ENCODE measurements at regions not wholly inside any gene's neighbourhood (a gene's known extent, or its start where the extent isn't known, plus 50 kb on each side); places are given as distances from the start of the nearest gene placed in this dataset.

DNA sequence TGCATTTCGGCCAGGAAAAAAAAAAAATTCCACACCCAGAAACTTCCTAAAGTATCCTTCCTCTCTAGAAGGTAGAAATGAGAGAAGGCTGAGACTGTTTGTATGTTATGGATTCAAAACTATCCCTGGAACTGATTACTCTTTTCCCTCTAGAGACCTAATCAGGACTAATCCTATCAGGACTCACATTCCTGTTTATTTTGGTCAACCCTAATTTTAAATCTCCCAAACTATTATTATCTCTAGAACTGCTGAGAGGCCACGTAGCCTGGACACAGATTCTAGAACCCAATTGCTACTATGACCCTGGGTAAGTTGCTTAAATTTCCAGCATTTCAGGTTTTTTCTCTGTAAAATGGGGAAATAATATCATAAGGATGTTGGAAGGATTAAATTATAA lies 346.8 kb upstream of the MEOX2 start:
- H3K27ac Mint-ChIP-seq, result no peak overlapping the region
- H3K4me3 Mint-ChIP-seq, result no peak overlapping the region

DNA sequence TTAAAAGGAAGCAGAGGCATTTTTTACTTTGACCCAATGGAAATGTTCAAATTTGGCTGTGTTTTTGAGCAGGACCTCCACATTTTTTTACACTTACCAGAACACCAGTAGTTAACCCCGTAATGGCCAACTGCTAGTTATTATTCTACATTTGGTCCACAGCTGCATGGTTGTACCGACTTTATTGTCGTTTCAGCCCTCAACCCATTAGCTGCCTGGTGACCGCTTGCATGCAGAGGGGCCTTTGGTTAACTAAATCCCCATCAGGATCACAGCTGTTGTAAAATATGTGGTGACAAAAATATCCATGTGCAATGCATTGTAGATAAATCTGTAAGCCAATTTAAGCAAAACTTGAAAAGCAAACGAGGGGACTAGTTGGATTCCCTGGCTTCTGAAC lies 342.2 kb upstream of the MEOX2 start:
- Mint-ChIP-seq H3K27ac (no peak overlapping the region), H3K27me3 (ENCODE audit: insufficient read depth) (no peaks in the 10 kb centered on the region), H3K9me3 (no peaks in the 10 kb centered on the region), H3K4me3 (no peak overlapping the region), H3K4me1 (ENCODE audit: low read depth) (no peaks in the 10 kb centered on the region), H3K36me3 (ENCODE audit: low read depth) (no peaks in the 10 kb centered on the region)
- intact Hi-C loops (cut with micrococcal nuclease), result no loop called here
- DNase-seq (ENCODE audit: low spot score), result no peak

More for the DNA sequence above, 346.8 kb upstream of the MEOX2 start:
- DNase-seq (ENCODE audit: low spot score), result no peak
- Mint-ChIP-seq H3K4me1 (ENCODE audit: low read depth) (no peaks in the 10 kb centered on the region), H3K27me3 (ENCODE audit: insufficient read depth) (no peaks in the 10 kb centered on the region), H3K36me3 (ENCODE audit: low read depth) (no peaks in the 10 kb centered on the region), H3K9me3 (no peaks in the 10 kb centered on the region)
- intact Hi-C loops (cut with micrococcal nuclease), result no loop called here

DNA sequence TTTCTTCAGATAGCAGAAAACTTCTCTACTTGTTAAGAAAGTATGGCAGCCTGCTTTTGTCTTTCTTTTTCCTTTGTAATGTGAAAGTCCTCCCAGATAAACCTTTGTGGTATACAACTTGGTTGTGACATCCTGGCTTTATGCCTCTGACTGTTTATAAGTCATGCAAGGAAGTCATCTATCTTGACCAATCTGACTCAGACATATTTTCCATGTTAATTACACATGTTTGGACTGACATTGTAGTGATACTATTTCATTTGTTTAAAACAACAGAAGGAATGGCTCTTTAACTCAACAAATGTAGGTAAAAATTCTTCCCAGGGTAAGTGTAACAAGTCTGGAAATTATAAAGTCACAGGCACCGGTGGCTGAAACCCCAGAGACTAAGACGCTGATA lies 341.6 kb upstream of the MEOX2 start:
- no peak for DNase-seq (ENCODE audit: low spot score)
- Mint-ChIP-seq H3K9me3 (no peaks in the 10 kb centered on the region), H3K4me1 (ENCODE audit: low read depth) (no peaks in the 10 kb centered on the region), H3K27ac (no peak overlapping the region), H3K27me3 (ENCODE audit: insufficient read depth) (no peaks in the 10 kb centered on the region), H3K36me3 (ENCODE audit: low read depth) (no peaks in the 10 kb centered on the region), H3K4me3 (no peak overlapping the region)
- intact Hi-C loops (cut with micrococcal nuclease), result no loop called here

DNA sequence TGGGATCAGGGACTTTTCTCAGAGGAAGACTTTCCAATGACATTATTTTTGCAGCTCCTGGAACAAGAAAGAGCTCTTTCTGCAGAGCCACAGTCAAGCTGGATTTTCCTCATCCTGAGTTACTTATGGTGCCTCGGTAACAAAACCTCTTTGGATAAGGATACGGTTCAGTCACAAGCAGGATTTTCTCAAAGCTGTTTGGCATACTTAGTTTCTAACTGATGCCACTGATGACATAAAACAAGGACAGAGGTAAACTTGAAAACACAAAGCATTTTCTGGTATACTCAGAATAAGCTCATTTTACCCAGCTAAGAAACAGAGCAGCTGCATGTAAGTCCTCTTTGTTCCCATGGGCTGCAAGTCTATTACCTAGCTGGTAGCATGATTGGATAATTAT lies 340.9 kb upstream of the MEOX2 start:
- intact Hi-C loops (cut with micrococcal nuclease), result no loop called here

DNA sequence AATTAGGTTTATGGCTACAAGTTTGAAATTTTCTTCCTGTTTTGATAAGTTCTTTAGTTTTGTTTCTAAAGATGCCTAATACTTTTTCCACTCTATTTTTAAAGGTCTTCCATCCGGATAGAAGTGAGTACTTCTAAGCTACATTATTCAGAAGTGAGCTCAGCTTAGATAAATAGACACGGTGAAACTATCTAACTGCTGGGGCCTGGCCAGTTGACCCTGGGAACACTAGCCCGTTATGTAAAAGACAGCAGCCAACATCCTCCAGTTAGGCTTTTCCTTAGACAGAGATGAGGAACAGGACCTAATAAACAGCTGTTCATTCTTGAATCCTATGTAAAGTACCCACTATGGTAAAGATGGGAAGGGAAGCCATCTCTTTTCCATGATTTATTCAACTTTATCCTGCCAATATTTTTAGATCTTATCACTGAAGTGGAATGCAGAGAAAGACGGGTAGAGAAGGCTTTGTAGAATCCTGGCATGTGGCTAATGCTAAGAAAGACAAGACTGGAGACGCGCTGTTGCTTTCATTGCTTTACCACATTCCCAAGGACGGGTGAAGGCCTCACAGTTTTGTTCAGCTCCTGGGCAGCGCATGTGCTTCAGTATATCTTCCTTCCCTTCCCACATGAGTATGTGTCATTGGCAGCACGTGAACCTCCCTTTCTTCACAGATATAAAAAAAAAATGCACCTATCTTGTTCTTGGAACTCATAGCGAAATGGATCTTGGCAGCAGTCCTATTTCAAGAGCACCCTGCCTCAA lies 340.0 kb upstream of the MEOX2 start:
- Mint-ChIP-seq H3K9me3 (no peaks in the 10 kb centered on the region), H3K4me1 (ENCODE audit: low read depth) (no peaks in the 10 kb centered on the region), H3K36me3 (ENCODE audit: low read depth) (no peaks in the 10 kb centered on the region), H3K27ac (no peak overlapping the region), H3K27me3 (ENCODE audit: insufficient read depth) (no peaks in the 10 kb centered on the region), H3K4me3 (no peak overlapping the region)
- DNase-seq (ENCODE audit: low spot score), result no peak
- intact Hi-C loops (cut with micrococcal nuclease), result no loop called here

More for the DNA sequence above, 340.9 kb upstream of the MEOX2 start:
- no peaks in the 10 kb centered on the region for H3K9me3 Mint-ChIP-seq
- no peaks in the 10 kb centered on the region for H3K27me3 Mint-ChIP-seq (ENCODE audit: insufficient read depth)
- no peak overlapping the region for H3K27ac Mint-ChIP-seq
- H3K4me1 Mint-ChIP-seq (ENCODE audit: low read depth), result no peaks in the 10 kb centered on the region
- no peak overlapping the region for H3K4me3 Mint-ChIP-seq
- no peak for DNase-seq (ENCODE audit: low spot score)
- H3K36me3 Mint-ChIP-seq (ENCODE audit: low read depth), result no peaks in the 10 kb centered on the region

DNA sequence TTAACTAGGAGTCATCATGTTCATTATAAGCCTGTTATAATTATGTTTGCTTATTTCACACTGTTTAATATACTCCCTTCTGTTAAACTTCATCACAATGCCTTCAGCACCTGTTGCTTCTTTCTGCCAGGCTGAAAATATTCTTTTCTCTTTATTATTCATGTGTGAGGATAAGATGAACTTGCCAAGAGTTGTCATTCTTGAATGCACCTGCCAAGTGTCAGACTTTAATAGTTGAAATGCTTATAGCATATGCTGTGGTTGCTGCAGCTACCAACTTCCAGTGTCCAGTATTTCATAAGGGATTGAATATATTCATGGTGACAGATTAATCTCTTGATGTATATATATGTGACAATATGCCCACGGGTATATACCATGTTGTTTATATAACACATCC lies 339.2 kb upstream of the MEOX2 start:
- intact Hi-C loops (cut with micrococcal nuclease), result no loop called here
- Mint-ChIP-seq H3K27ac (no peak overlapping the region), H3K27me3 (ENCODE audit: insufficient read depth) (no peaks in the 10 kb centered on the region), H3K36me3 (ENCODE audit: low read depth) (no peaks in the 10 kb centered on the region), H3K9me3 (no peaks in the 10 kb centered on the region), H3K4me3 (no peak overlapping the region), H3K4me1 (ENCODE audit: low read depth) (no peaks in the 10 kb centered on the region)
- no peak for DNase-seq (ENCODE audit: low spot score)

DNA sequence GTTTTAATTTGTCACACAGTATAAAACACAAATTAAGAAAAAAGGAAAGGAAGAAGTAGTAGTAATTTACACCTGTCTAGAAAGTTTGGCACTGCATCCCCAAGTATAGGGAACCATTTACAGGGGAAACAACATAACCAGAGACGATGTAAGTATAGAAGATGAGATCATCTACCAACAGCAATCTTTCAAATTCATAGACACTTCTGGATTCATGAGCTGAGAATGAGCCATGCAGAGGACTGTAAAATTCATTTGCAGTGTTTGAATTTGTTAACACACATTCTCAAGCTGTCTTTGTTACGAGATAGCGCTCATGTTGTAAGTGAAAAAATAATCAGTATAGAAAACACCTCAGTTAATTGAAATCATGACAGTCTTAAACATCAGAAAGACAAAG lies 337.0 kb upstream of the MEOX2 start:
- no peaks in the 10 kb centered on the region for H3K4me1 Mint-ChIP-seq (ENCODE audit: low read depth)
- H3K27me3 Mint-ChIP-seq (ENCODE audit: insufficient read depth), result no peaks in the 10 kb centered on the region

DNA sequence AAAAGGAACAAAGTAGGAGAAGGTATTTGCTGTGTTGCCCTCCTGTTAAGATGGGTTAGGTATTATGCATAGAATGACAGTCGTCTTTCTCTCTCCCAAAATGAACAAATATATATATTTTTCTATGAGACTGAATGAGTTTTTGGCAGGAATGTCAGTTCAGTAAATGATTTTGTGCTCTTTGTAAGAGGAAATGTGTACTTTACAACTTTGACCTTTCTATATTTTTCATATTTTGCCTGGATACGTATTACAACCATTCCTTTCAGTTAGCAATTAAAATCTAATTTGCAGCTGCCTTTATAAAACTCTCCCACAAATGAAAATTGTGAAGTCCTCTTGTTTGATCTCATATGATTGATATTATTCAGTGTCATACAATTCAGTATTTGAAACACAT lies 336.6 kb upstream of the MEOX2 start:
- no peak overlapping the region for H3K4me3 Mint-ChIP-seq
- intact Hi-C loops (cut with micrococcal nuclease), result no loop called here
- no peak for DNase-seq (ENCODE audit: low spot score)
- no peak overlapping the region for H3K27ac Mint-ChIP-seq
- H3K9me3 Mint-ChIP-seq, result no peaks in the 10 kb centered on the region
- no peaks in the 10 kb centered on the region for H3K4me1 Mint-ChIP-seq (ENCODE audit: low read depth)
- no peaks in the 10 kb centered on the region for H3K36me3 Mint-ChIP-seq (ENCODE audit: low read depth)
- H3K27me3 Mint-ChIP-seq (ENCODE audit: insufficient read depth), result no peaks in the 10 kb centered on the region

More for the DNA sequence above, 337.0 kb upstream of the MEOX2 start:
- no peaks in the 10 kb centered on the region for H3K9me3 Mint-ChIP-seq
- no peak overlapping the region for H3K27ac Mint-ChIP-seq
- H3K36me3 Mint-ChIP-seq (ENCODE audit: low read depth), result no peaks in the 10 kb centered on the region
- H3K4me3 Mint-ChIP-seq, result no peak overlapping the region
- intact Hi-C loops (cut with micrococcal nuclease), result no loop called here
- DNase-seq (ENCODE audit: low spot score), result no peak

DNA sequence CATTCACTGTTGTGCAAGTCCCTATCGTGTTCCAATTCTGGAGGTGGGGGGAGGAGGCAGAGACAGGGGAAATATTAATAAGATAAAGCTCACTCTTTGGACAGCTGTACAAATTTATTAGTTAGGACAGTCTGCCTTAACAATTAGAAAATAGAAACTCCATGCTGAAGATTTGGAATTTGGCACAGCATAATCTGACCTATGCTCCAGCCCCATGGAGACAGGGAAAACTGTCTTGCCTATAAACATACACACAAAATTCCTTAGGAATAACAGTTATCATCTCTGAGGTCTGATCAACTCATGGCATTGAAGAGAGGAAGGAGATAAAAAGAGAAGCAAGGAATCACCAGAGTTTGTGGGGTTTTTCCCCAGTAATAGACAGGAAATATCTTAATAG lies 335.4 kb upstream of the MEOX2 start:
- Mint-ChIP-seq H3K4me1 (ENCODE audit: low read depth) (no peaks in the 10 kb centered on the region), H3K9me3 (no peaks in the 10 kb centered on the region), H3K4me3 (no peak overlapping the region), H3K36me3 (ENCODE audit: low read depth) (no peaks in the 10 kb centered on the region), H3K27ac (no peak overlapping the region), H3K27me3 (ENCODE audit: insufficient read depth) (no peaks in the 10 kb centered on the region)
- intact Hi-C loops (cut with micrococcal nuclease), result no loop called here
- DNase-seq (ENCODE audit: low spot score), result no peak

DNA sequence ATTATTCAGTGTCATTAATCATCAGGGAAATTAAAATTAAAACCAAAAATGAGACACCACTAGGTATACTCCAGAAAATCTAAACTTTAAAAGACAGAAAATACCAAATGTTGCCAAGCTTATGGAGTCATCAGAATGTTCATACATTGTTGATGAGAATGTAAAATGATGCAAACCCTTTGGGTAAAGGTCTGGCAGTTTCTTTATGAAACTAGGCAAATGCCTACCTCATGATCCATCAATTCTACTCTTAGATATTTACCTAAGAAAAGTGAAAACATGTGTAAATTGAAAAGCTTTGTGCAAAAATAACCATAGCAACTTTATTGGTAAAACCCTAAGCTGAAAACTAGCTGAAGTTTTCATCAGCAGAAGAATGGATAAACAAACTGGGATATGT lies 329.5 kb upstream of the MEOX2 start:
- no peaks in the 10 kb centered on the region for H3K36me3 Mint-ChIP-seq (ENCODE audit: low read depth)
- intact Hi-C loops (cut with micrococcal nuclease), result no loop called here
- H3K4me3 Mint-ChIP-seq, result no peak overlapping the region

DNA sequence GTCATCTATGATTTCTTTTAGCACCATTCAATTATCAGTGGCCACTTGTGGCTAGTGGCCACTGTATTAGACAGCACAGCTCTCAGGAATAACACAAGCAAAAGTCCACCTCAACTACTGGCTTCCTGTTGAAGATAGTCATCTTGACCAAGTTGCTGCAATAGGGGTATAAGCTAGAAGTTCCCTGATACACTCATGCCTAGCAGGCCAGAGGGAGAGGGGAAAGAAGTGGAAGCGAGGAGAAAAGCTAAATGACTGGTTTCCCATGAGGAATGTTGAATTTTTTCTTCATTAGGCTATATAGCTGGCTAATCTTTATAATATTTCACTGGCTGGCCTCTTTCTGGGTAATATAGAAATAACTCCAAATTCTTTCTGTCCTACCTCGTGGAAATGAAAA lies 327.5 kb upstream of the MEOX2 start:
- intact Hi-C loops (cut with micrococcal nuclease), result no loop called here
- no peaks in the 10 kb centered on the region for H3K36me3 Mint-ChIP-seq (ENCODE audit: low read depth)
- no peak for DNase-seq (ENCODE audit: low spot score)
- H3K27ac Mint-ChIP-seq, result no peak overlapping the region
- H3K9me3 Mint-ChIP-seq, result no peaks in the 10 kb centered on the region
- no peak overlapping the region for H3K4me3 Mint-ChIP-seq
- no peaks in the 10 kb centered on the region for H3K4me1 Mint-ChIP-seq (ENCODE audit: low read depth)
- H3K27me3 Mint-ChIP-seq (ENCODE audit: insufficient read depth), result no peaks in the 10 kb centered on the region

More for the DNA sequence above, 329.5 kb upstream of the MEOX2 start:
- H3K27ac Mint-ChIP-seq, result no peak overlapping the region
- H3K27me3 Mint-ChIP-seq (ENCODE audit: insufficient read depth), result no peaks in the 10 kb centered on the region
- no peaks in the 10 kb centered on the region for H3K9me3 Mint-ChIP-seq
- DNase-seq (ENCODE audit: low spot score), result no peak
- no peaks in the 10 kb centered on the region for H3K4me1 Mint-ChIP-seq (ENCODE audit: low read depth)

DNA sequence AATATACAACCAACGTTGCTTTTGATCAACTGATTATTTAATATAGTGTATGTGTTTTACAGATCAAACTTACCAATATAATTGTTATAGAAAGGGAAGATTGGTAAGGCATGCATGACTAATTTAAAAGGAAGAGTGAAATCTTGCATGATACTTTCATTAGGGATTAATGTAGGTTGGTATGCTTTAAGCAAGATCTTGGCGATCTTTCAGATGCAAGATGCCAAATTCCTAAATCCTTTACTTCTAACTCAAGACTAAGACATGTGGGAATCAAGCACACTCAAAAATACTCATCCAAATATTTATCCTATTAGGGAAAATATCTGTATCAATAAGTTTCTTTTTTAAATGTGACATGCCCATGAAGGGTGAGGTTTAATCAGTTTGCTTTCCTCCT lies 321.4 kb upstream of the MEOX2 start:
- no peaks in the 10 kb centered on the region for H3K27me3 Mint-ChIP-seq (ENCODE audit: insufficient read depth)
- H3K36me3 Mint-ChIP-seq (ENCODE audit: low read depth), result no peaks in the 10 kb centered on the region
- no peak for DNase-seq (ENCODE audit: low spot score)
- H3K4me1 Mint-ChIP-seq (ENCODE audit: low read depth), result no peaks in the 10 kb centered on the region
- intact Hi-C loops (cut with micrococcal nuclease), result no loop called here
- H3K4me3 Mint-ChIP-seq, result no peak overlapping the region
- no peaks in the 10 kb centered on the region for H3K9me3 Mint-ChIP-seq
- H3K27ac Mint-ChIP-seq, result no peak overlapping the region

DNA sequence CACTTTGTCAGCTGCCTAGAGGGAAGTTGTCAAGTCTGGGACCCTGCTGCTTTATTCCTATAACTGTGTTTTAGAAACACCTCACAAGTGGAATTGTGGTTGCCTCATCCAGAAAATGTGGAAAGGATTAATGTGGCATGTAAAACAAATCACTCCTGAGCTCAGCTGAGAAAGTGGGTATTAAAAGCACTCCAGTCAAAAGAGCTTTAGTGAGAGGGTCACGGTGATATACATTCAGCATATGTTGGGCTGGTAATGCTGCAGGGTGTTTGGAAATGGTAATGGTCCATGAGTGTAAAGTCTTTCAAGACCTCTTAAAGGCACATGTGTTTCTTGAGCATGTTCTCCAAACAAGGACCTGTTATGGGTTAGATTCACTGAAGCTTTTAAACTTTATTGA lies 318.2 kb upstream of the MEOX2 start:
- H3K36me3 Mint-ChIP-seq (ENCODE audit: low read depth), result no peaks in the 10 kb centered on the region
- intact Hi-C loops (cut with micrococcal nuclease), result no loop called here
- no peaks in the 10 kb centered on the region for H3K4me1 Mint-ChIP-seq (ENCODE audit: low read depth)
- no peak overlapping the region for H3K4me3 Mint-ChIP-seq
- no peak for DNase-seq (ENCODE audit: low spot score)
- no peak overlapping the region for H3K27ac Mint-ChIP-seq
- H3K27me3 Mint-ChIP-seq (ENCODE audit: insufficient read depth), result no peaks in the 10 kb centered on the region
- no peaks in the 10 kb centered on the region for H3K9me3 Mint-ChIP-seq

DNA sequence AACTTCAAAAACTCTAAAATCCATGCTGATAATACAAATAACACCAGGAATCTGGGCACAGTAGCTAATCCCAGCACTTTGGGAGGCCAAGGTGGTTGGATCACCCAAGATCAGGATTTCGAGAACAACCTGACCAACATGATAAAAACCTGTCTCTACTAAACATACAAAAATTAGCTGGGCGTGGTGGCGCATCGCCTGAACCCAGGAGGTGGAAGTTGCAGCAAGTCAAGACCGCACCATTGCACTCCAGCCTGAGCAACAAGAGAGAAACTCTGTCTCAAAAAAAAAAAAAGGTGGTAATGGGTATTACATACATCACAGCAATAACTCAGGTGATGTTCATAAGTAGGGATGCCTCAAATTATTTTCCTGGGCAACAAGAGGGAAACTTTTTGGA lies 315.0 kb upstream of the MEOX2 start:
- no peak overlapping the region for H3K4me3 Mint-ChIP-seq
- DNase-seq (ENCODE audit: low spot score), result no peak
- H3K36me3 Mint-ChIP-seq (ENCODE audit: low read depth), result no peaks in the 10 kb centered on the region
- H3K9me3 Mint-ChIP-seq, result no peaks in the 10 kb centered on the region
- intact Hi-C loops (cut with micrococcal nuclease), result no loop called here
- H3K4me1 Mint-ChIP-seq (ENCODE audit: low read depth), result no peaks in the 10 kb centered on the region
- H3K27me3 Mint-ChIP-seq (ENCODE audit: insufficient read depth), result no peaks in the 10 kb centered on the region
- no peak overlapping the region for H3K27ac Mint-ChIP-seq
